ENCODE measurements at regions not wholly inside any gene's neighbourhood (a gene's known extent, or its start where the extent isn't known, plus 50 kb on each side); places are given as distances from the start of the nearest gene placed in this dataset.

DNA sequence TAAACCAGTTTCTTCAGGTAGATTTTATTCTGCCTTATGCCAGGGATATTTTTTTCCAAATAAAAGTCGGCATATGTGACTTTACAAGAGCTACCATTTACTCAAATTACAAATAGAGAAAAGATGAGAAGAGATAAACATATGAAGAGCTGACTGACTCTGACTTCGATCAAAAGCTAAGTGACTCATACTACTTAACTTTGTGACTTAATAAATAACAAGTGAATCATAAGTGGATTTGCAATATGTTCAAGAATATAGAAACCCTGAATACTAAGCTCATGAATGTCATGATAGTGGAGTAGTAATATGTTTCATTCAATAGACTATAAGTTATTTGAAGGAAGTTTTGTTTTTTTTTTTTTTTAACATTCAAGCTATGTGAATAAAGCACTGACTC lies 130.5 kb upstream of the ANO3 start:
- TF ChIP-seq, protein P1, sequence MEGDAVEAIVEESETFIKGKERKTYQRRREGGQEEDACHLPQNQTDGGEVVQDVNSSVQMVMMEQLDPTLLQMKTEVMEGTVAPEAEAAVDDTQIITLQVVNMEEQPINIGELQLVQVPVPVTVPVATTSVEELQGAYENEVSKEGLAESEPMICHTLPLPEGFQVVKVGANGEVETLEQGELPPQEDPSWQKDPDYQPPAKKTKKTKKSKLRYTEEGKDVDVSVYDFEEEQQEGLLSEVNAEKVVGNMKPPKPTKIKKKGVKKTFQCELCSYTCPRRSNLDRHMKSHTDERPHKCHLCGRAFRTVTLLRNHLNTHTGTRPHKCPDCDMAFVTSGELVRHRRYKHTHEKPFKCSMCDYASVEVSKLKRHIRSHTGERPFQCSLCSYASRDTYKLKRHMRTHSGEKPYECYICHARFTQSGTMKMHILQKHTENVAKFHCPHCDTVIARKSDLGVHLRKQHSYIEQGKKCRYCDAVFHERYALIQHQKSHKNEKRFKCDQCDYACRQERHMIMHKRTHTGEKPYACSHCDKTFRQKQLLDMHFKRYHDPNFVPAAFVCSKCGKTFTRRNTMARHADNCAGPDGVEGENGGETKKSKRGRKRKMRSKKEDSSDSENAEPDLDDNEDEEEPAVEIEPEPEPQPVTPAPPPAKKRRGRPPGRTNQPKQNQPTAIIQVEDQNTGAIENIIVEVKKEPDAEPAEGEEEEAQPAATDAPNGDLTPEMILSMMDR (IDR thresholded peaks at IDR 0.05; ENCODE audit: insufficient read depth, low read length), result no peak
- no peak for TF ChIP-seq POLR2AphosphoS5 (IDR thresholded peaks at IDR 0.05; ENCODE audit: low read depth)
